HG02642 (cell line): ENCODE measurements at regions not wholly inside any gene's neighbourhood (a gene's known extent, or its start where the extent isn't known, plus 50 kb on each side); places are given as distances from the start of the nearest gene placed in this dataset.

Experiments
- ATAC-seq: cut with Tn5 transposase; IDR thresholded peaks from one replicate; pipeline ENCODE4 v1.9.1; 2021; ENCODE audit warnings: mild to moderate bottlenecking; ENCODE audit not compliant: unreplicated experiment, poor library complexity

DNA sequence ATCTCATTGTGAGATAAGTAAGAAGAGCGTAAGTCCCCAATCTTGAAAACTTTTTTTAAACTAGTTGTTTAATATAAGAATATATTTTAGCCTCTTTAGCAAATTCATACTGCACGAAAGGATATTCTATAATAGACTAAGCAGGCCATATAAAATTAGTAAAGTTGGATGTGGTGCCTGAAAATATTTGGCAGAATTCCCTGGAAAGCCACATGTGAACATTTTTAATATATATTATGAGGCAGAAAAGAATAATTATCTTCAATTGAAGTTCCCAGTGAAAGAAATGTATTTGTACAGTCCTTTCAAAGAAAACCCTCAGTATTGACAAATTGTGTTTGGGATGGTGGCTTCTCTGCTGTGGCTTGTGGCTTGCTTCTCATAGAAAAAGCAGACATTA, 237.5 kb upstream of the JAG1 start:
- ATAC-seq: no peak

DNA sequence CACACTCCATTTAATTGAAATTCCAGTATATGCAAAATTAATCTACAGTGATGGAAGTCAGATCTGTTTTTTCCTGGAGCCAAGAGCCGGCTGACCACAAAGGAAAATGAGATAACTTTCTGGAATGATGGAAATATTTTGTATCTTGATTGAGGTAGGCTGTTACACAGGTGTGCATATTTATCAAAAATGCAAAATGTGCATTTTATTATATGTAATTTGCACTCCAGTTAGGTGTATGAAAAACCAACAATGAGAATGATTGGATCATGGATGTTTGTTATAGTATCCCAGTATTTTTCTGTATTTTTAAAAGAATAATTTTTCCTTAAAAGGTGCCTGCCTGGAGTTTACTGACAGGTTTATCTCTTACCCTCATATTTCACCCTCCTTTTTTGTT, 242.0 kb upstream of the JAG1 start:
- no peak for ATAC-seq

DNA sequence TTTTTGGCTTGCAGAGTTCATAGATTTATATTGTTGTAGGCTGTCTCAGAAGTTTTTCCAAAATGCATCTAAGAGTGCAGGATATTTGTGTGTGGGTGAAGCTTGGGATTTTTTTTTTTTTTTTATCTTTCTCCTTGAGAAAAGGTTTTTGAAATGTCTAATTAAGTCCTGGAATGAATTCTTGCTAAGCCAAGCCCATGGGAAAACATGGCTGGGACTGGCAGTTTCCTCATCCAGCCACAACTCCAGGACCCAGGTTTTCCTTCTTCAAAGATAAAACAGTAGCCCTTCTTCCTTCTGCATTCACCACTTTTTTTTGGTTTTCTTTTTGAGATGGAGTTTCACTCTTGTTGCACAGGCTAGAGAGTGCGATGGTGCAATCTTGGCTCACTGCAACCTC, 242.5 kb upstream of the JAG1 start:
- ATAC-seq: no peak

GRCh38 chr20:10917826-10918225, 244.0 kb upstream of the JAG1 start:
- no peak for ATAC-seq

DNA sequence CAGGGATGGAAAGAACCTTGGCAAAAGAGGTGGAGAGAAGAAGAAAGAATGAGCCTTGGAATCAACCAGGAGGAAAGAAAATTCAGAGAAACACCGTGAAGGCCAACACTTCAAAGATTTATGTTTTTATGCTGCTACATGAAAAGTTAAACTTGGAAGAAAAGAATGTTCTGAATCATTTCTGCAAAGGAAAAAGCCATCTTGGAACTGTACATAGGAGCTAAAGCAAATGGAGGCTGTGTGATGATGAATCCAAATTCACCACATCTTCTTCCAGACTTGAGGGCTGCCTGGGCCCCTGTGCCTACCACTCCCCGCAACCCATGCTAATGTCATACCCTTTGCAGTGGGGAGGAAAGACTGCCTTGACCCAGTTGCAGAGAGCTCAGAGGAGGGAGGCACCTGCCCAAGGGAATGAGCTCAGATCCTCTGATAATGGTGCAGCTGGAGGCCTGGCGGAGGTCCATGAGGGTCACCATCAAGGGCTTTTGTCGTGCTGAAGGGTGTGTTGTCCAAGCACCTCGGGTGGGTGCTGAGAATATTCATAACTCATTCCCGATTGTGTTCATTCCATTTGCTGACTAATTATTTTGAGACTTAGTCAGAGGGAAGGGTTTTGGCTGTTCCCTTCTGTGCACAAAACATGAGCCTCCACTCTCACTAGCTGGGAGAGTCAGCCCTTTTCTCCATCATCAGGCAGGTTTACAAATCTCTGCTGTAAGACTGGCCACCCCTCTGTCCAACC, 245.8 kb upstream of the JAG1 start:
- ATAC-seq: no peak

DNA sequence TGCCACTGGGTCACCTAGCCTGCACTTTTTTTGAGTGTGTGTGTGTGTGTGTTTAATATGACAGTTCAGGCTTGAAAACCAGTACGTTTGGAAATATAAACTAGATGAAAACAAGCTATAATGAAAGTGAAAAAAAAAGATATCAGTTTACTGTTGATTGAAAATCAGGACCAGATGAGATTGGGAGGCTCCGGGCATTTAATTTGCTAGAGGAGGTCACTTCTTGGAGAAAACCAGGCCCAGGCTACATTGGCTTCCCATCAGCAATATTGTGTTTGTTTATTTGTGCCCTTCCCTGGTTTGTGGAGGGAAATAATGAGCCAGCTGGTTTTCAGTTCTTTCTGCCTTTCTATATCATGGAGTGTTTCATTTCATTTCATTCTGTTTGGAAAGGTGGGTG, 246.6 kb upstream of the JAG1 start:
- ATAC-seq: no peak

DNA sequence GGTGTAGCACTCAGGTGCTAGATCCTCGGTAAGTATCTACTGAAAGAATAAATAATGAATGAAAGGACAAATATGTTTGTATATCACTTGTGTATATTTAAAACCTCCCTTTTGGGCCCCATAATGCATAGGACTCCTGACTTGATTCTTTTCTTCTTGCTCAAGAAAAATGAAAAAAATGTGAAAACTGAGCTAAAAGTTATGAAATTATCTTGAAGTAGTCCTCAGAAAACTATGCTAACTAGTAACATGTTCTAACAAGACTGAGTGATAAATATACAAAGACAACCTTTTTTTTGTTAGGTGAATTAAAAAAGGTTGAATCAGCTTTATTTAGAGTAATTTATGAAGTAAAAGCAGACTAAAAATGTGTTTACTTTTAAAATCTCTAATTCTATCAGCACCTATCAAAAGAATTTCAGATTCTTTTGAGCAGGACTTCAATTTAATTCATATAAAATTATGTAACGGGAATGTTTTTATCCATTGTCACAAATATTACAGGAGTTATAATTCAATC, 247.8 kb upstream of the JAG1 start:
- ATAC-seq: no peak

DNA sequence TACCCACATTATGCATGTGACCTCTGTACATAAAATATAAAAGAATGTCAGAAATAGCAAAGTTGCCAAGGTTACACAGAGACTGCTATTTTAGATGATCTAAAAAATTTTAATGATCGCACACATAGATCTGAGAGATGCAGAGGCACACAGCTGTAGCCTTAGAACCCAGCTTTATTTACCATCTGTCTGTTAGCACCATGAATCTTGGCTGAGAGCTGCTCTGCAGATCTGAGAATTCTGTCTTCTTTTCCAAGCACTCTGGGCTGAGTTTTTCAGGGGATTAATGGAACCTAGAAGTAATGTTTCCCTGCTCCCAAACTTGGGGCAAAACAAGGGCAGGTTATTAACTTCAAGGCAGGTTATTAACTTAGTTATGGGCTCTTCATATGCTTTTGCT, 248.7 kb upstream of the JAG1 start:
- ATAC-seq: no peak

DNA sequence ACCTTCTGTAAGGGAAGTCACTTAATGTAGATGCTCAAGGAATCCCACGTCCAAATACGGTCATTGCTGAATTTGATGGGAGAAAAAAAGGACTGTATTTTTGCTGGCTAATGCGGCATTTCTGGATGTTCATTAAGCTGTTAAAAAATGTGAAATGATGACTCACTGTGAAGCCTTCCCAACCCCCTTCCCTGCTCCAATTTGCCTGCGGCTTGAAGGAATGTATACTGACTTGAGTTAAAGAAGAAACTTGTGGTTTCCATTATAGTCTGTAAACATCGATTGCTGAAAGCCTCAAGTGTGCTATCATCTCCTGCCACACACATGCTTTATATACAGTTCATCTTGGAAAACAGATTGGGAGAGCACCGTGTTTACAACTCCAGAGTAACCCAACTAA, 249.1 kb upstream of the JAG1 start:
- no peak for ATAC-seq

- no peak for ATAC-seq
Observed at GRCh38 chr20:10924644-10925201, 250.9 kb upstream of the JAG1 start.

GRCh38 chr20:10925767-10926166, 252.0 kb upstream of the JAG1 start:
- ATAC-seq: no peak

GRCh38 chr20:10927011-10927583, 253.3 kb upstream of the JAG1 start:
- no peak for ATAC-seq

DNA sequence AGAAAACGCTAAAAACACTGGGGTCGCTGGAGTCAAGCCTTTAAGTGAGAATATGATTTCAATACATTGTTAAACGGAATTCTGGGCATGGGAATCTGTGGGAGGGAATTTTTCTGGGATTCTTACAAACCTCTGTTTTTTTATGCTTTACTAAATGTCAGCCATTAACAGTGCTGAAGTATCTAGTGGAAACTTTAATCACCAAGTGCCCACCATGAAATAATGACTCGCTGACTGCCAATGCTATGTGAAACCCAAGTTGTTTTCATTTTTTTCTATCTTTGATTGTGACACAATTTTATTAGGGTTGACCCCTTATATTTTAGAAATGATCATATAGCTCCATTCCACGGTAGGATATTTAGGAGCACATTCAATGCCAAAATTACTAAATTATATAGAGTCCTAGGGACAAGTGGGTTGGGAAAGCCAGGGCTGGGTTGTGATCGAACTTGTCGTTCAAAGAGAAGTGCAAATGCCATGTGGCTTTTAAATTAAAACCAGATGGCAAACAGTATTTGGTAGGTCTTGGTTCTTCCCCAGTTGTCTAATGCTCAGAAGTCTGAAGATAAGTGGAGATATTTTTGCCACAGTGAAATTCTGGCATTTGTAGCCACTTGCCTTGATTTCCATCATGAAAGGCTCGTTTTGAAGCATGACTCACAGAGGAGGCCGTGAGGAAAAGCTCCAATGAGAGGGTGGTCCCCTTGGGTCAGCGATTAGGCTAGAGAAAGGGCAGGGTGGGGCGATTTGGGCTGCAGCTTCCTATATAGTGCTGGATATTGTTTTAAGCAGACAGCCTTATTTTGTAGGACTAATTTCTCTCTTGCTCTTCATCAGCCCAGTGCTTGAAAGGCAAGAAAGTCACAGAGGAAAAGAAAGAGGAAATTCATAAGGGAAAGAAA, 254.4 kb upstream of the JAG1 start:
- no peak for ATAC-seq

GRCh38 chr20:10928841-10929421, 255.1 kb upstream of the JAG1 start:
- no peak for ATAC-seq

GRCh38 chr20:10935658-10936402, 262.0 kb upstream of the JAG1 start:
- no peak for ATAC-seq

- no peak for ATAC-seq
Observed at GRCh38 chr20:10936786-10937185, 263.0 kb upstream of the JAG1 start.

DNA sequence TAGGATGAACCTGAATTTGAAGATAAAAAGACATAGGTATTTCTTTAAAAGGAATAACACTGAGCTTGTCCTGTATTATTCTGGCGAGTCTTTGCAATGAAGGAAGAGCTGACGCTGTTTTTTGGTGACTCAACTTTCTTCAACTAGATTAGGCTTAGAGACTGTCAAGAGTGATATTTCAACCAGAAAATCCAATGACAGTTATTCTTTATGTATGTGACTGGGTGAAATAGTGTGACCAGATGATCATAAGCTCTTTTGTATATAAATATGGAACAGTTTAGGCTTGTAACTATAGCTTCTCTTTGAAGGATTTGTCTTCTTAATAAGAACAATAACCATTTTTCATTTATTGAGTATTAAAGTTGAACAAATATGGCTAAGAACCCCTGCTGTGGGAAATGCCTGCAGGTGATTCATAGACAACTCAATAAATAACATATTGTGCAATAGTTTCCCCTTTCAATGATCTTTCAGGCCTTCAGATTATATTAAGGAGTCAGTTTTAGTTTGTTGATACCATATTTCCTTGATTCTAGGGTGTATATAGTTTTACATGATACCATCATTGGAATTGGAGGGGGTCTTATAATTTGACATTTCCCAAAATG, 265.6 kb upstream of the JAG1 start:
- ATAC-seq: no peak

DNA sequence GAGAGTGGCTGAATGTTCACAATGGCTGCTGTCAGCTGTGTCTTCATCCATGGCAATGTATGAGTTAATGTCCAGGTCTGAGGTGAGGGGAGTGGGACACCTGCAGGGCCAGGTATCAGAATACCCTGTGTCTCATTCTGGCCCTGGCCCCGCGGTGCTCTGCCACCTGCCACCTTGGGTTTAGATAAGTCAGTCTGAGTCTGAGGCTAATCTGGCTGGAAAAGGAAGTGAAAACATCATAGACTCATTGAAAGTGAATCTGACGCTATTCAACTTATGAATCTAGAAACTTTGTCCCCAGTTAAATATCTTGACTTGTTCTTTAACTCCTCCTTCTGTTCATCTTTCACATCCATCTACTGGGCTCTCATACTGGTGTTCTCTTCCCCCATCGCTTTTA, 267.1 kb upstream of the JAG1 start:
- peak; percentile 95 for ATAC-seq

DNA sequence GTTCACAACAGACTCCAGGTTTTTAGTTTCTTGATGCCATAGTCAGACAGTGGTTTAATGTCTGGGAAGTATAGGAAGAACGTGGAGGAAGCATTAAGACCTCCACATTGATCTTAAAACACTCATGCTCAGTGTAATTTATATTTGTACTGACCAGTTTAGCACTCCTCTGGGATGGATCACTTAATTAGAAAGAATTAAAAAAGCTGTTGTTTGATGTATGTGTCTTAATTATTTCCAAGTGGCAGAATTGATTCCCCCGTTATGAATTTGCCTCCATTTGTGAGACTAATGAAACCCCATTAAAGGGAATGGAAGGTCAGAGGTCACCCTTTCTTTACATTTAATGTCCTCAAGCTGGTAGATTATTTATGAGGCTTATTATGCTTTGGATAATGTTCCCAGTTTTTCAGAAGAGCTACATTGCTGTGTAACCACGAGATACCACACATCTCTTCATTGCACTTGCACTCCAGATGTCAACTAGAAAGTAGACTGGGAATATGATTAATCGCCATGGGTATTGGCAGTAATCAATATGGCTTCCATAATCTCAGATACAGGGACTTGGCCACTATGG, 270.0 kb upstream of the JAG1 start:
- no peak for ATAC-seq
